ENCODE measurements at regions not wholly inside any gene's neighbourhood (a gene's known extent, or its start where the extent isn't known, plus 50 kb on each side); places are given as distances from the start of the nearest gene placed in this dataset.

- no peak for DNase-seq
Measured at GRCh38 chr15:93469994-93470393, 381.0 kb upstream of the RGMA start.

DNA sequence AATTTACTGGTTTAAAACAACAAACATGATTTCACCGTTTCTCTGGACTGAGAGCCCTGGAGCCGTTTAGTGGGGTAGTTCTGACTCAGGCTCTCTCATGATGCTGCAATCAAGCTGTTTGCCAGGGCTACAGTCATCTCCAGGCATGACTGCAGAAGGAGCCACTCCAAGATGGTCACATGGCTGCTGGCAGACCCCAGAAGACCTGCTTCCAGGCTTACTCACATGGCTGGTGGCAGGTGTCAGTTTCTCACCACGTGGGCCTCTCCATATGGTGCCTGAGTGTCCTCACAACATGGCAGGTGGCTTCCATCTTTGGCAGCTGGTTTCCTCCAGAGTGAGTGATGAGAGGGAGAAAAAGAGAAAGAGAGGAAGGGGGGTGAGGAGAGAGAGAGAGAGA is 378.3 kb upstream of the RGMA start:
- DNase-seq, result no peak

GRCh38 chr15:93466380-93466779 is 377.4 kb upstream of the RGMA start:
- DNase-seq, result no peak

DNA sequence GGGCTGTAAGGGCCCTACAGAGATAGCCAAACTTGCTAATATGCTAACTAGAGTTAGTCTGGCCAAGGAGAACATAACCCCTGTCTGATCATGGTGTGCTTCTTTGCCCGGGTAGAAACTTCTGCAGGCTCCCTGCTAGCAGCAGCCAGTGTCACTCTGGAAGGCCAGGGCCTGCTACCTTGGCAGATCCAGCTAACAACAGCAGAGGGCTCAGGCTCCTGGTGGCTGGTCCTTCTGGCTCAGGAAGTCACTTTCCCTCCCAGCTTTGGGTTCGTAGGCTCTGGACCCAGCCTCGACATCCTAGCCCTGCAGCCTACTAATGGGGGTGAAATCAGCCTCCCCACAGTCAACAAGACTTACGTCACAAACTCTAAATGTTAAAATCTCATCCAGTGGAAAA is 373.7 kb upstream of the RGMA start:
- no peak for DNase-seq

GRCh38 chr15:93460717-93461116 is 371.7 kb upstream of the RGMA start:
- no peak for DNase-seq

GRCh38 chr15:93459396-93459795 is 370.4 kb upstream of the RGMA start:
- DNase-seq, result no peak

- DNase-seq, result no peak
Measured at GRCh38 chr15:93458597-93458996, 369.6 kb upstream of the RGMA start.

DNA sequence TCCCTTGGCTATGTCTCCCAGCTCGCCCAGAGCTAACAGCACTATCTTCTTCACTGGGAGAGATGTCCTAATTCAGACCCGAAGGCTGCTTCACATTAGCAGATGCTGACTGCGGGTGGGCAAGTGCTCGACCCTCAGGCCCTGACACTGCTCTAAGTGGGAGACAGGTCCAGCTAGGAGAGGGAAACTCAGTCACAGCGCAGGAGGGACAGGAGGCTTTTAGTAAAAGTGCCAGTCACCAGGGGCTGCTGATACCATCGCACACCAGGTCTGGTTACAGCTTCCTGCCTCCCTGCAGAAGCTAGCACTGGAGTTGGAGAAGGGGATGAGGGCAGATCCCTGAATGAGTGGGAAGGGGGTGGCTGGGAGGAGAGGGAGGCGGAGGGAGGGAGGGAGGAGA is 365.8 kb upstream of the RGMA start:
- no peak for DNase-seq

DNA sequence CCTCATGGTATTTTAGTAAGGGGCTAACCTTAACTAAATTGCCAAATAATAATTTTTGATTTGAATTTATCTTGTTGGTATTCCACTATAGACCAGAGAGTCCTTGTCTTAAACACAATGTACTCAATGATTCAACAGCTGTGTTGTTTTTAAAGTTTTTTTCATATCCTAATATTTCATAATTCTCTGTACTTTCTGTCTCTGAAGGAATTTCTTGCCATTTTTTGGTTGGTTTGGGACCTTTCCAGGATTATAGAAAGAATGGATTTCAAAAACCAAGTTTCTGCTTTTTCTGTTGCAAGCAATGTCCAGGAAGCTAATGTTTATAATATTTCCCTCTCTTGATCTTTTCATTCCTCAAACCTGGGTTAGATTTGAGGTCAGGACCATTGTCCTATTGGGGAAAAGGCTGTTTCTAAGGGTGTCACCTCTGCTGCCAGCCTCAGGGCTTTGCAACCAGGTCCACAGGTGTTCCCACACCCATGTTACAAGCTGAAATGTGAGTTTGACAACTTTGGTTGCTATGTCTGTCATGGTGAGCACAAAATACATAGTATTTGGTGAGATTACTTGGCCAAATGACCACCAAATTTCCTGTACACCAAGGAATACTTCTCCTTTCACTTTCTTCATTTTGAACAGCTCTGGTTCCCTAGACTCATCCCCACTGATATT is 363.7 kb upstream of the RGMA start:
- DNase-seq, result no peak

GRCh38 chr15:93451822-93452221 is 362.8 kb upstream of the RGMA start:
- DNase-seq, result no peak

- DNase-seq, result no peak
Measured at GRCh38 chr15:93451265-93451664, 362.3 kb upstream of the RGMA start.

- DNase-seq, result no peak
Measured at GRCh38 chr15:93449798-93450197, 360.8 kb upstream of the RGMA start.

GRCh38 chr15:93438310-93438709 is 349.3 kb upstream of the RGMA start:
- DNase-seq, result no peak

- DNase-seq, result no peak
Measured at GRCh38 chr15:93432474-93432873, 343.5 kb upstream of the RGMA start.

- no peak for DNase-seq
Measured at GRCh38 chr15:93428807-93429351, 339.9 kb upstream of the RGMA start.

DNA sequence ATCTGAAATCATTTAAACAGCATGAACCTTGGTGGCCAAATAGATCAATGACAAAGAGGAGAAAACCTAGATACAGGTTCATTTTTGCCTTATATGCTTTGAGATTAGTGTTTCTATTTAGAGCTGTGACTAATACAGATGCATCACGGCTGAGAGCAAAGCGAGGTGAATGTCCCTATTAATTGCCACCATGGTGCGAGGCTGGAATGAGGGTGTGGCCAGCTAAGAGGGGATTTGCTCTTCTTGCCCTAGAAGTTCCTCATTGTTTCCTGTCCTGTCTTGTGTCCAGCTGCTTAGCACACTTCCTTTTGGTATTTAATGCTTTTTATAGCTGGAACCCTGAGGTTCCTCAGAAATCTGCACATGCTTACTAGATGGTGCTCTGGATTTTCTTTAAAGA is 339.1 kb upstream of the RGMA start:
- no peak for DNase-seq

- no peak for DNase-seq
Measured at GRCh38 chr15:93424131-93424530, 335.1 kb upstream of the RGMA start.

DNA sequence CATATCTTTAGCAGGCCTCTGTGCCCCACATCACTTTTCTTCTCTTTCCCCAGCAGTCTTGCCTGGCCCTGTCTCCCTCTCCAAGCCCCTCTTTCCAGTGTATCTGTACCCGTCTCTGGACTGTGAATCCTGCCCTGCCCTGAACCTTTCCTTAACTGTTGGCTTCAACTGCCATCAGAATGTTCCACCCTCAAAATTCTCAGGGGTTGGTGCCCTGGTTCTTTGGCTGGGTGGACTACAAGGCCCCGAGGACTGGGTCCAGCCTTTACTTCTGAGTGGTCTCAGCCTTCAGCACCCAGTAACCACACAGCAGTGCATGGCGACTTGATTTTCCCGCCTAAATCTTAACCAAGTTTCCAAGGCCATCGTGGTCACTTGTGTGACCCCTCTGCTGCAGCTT is 333.5 kb upstream of the RGMA start:
- no peak for DNase-seq

DNA sequence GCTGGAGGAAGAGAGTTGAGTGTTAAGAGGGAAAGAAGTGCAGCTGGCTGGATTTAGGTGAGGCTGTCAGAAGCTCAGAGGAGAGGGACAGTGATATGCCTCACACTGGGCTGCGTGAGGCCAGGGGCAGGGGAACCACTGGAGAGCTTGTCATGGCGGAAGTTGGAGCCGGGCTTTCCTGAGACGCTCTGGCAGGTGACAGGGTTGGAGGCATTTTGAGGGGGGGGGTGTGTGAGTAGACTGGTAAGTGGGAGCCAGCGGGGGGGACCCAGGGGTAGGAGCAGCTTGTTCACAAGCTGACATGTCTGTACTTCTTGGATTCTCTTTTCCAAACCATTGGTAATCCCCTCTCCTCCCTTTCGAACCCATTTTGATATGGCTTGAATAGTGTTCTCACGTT is 331.5 kb upstream of the RGMA start:
- no peak for DNase-seq

GRCh38 chr15:93420050-93420452 is 331.0 kb upstream of the RGMA start:
- DNase-seq, result no peak

DNA sequence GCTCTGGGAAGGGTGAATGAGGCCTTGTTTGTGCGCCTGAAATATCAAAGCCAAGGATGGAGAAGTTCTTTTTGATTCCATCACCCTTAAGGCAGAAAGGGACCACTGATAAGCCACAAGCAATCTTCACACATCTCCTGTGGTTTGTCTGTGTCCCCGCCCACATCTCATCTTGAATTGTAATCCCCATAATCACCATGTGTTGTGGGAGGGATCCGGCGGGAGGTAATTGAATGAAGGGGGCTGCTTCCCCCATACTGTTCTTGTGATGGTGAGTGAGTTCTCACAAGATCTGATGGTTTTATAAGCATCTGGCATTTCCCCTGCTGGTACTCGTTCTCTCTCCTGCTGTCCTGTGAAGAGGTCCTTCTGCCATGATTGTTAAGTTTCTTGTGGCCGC is 329.6 kb upstream of the RGMA start:
- DNase-seq, result no peak

GRCh38 chr15:93417631-93418030 is 328.6 kb upstream of the RGMA start:
- no peak for DNase-seq

- no peak for DNase-seq
Measured at GRCh38 chr15:93417156-93417555, 328.1 kb upstream of the RGMA start.

DNA sequence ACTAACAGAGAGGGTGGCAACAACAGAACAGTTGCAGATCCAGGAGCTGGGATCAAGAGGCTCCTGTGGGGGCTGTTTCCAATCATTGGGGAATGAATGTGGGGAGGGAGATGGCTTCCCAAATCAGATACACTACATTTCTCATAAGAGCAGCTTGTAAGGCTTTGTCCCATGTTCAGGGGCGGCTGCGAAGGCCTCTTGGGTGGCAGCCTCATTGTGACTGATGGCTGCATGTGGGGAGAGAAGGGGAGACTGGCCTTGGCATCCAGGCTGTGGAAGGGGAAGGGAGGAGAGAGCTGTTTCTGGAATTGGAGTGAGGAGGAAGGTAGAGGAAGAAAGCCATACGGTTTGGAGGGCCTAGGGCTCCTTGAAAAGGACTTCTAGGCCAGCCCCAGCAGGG is 326.6 kb upstream of the RGMA start:
- DNase-seq, result no peak

DNA sequence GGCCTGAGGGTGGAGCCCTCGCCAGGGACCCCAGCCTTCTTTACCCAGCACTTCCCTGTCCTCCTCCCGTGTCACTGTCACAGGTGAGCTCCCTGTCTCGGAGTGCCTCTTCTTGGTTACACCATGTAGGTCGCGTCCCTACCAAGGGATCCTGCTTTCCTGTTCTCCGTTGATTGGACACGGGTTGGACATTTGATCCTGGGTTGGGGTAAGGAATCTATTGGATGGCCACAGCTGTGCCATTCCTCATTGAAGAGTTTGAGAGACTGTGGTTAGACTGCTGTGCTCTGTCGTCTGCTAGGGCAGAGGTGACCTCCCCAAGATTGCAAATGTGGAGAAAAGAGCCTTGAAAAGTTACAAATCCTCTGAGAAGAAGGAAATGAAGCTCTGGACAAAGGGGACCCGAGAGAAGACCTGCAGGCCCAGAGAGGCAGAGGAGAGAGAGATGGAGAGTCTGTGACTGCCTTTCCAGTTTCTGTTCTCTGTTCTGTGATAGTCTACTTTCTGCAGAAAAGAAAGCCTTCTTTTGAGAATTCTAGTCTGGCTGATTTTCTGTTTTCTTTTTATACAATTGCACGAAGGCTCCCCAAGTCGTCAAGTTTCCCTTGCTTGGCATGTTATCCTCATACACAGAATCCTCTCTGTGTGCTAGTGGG is 325.7 kb upstream of the RGMA start:
- DNase-seq, result no peak

Measured in NCI-H2227 treated with DMSO at 0.1 percent for 48 hours (cell line).